Activated naive CD4-positive, alpha-beta T cell treated with anti-CD3 and anti-CD28 coated beads, Interleukin-2, amount 50 U/mL, for 24 hours (primary cell): ENCODE measurements at regions not wholly inside any gene's neighbourhood (a gene's known extent, or its start where the extent isn't known, plus 50 kb on each side); places are given as distances from the start of the nearest gene placed in this dataset.
"Not testable (repeated sequence)": the region's sequence is repeated elsewhere in the genome, so short reads cannot be mapped to it uniquely, and the experiment has no call there.

Experiments
- H3K27ac Mint-ChIP-seq: one replicate; pipeline ENCODE4 v1.8.0; 2021; ENCODE audit warnings: mild to moderate bottlenecking, mixed read lengths
- H3K27me3 Mint-ChIP-seq: one replicate; pipeline ENCODE4 v1.8.0; 2021; ENCODE audit warnings: mixed read lengths
- H3K36me3 Mint-ChIP-seq: one replicate; pipeline ENCODE4 v1.8.0; 2021; ENCODE audit warnings: mixed read lengths
- H3K4me1 Mint-ChIP-seq: one replicate; pipeline ENCODE4 v1.8.0; 2021; ENCODE audit warnings: mixed read lengths
- H3K4me3 Mint-ChIP-seq: one replicate; pipeline ENCODE4 v1.8.0; 2021; ENCODE audit warnings: mild to moderate bottlenecking, mixed read lengths
- H3K9me3 Mint-ChIP-seq: one replicate; pipeline ENCODE4 v1.8.0; 2021; ENCODE audit warnings: mixed read lengths

DNA sequence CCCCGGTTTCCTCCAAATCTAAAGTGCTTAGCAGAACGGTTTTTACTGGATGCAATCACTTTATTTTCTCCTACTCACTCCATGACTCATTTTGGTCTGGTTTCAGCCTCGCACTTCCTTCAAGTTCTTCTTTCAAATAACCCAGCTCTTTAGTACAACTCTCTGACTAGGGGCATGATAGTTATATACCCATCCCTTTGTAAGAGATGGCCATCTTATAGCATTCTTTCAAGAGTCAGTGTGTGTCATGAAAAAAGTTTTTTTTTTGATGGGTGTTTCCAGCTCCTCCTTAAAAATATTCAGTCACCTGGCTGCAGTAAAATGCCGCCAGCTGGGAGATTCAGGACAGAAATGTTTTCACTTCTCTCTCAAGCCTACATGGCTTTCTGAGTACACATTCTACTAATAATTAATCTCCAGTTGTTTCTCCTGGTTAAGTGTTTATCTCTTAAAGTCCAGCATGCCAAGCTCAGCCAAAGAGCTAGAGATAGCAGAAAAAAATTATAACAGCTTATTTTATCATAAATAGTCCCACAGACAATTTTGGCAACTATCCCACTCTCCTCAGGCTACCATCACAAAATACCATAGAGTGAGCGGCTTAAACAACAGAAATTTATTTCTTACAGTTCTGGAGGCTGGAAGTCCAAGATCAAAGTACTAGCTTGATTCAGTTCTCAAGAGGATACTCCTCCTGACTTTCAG, 139.3 kb downstream of the GASK1B start:
- no peak overlapping the region for H3K27ac Mint-ChIP-seq
- no peaks in the 10 kb centered on the region for H3K4me1 Mint-ChIP-seq
- no peaks in the 10 kb centered on the region for H3K9me3 Mint-ChIP-seq
- H3K27me3 Mint-ChIP-seq: no peaks in the 10 kb centered on the region
- H3K4me3 Mint-ChIP-seq: no peak overlapping the region
- no peaks in the 10 kb centered on the region for H3K36me3 Mint-ChIP-seq

DNA sequence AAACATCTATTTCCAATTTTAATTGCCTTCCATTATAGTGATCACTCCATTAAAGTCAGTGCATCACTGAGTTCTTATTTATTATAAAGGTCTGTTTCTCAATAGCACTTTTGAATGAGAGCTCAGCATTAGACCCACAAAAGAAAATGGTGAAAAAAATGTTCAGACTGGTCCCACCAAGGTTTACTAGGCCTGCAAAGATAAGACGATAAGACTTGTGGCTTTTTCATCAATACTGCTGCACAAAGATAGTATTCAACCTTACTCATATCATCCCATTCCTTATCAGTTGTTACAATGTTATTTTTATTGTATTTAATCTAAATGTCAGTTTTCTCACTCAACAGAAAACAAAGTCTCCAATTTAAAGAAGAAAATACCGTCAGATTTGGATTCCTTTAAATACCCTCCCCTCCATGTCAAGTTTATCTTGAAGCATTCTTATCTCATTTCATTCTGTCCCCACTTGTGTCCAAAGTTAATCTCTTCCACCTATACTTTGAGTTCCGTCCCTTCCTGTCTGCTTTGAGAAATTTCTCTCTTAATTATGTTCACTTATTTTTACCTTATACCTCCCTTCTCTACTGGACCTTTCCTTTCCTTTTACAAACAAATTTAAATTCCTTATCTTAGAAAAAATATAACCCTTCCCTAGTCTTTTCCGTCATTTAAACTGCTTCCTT, 140.0 kb downstream of the GASK1B start:
- Mint-ChIP-seq H3K4me3 (no peak overlapping the region), H3K4me1 (no peaks in the 10 kb centered on the region), H3K27ac (no peak overlapping the region), H3K36me3 (no peaks in the 10 kb centered on the region), H3K9me3 (no peaks in the 10 kb centered on the region), H3K27me3 (no peaks in the 10 kb centered on the region)

DNA sequence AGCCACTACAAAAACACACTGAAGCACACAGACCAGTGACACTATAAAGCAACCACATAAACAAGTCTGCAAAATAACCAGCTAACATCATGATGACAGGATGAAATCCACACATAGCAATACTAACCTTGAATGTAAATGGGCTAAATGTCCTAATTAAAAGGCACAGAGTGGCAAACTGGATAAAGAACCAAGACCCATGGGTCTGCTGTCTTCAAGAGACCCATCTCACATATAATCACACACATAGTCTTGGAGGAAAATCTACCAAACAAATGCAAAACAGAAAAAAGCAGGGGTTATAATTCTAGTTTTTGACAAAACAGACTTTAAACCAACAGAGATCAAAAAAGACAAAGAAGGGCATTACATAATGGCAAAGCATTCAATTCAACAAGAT, 144.4 kb downstream of the GASK1B start:
- not testable (repeated sequence) for H3K36me3 Mint-ChIP-seq, H3K9me3 Mint-ChIP-seq, H3K4me3 Mint-ChIP-seq, H3K27ac Mint-ChIP-seq, H3K4me1 Mint-ChIP-seq, H3K27me3 Mint-ChIP-seq

DNA sequence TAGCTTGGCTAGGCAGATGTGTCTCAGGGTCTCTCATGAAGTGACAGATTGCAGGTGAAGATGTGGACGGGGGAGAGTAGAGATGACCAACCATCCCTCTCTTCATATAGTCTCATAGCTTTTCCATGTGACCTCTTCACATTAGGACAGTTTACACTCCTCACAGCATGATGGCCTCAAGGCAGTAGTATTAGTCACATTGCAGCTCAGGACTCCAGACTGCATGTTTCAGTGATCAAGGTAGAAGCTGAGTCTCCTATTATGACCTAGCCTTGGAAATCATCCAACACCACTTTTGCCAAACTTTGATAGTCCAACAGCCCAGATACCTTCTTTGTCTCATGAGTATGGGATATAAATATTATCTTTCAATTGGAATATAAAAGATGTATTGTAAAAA, 147.7 kb downstream of the GASK1B start:
- H3K36me3 Mint-ChIP-seq: no peaks in the 10 kb centered on the region
- H3K9me3 Mint-ChIP-seq: peaks cover 7% of the 10 kb centered on the region
- peaks cover 2% of the 10 kb centered on the region for H3K27me3 Mint-ChIP-seq
- H3K4me1 Mint-ChIP-seq: no peaks in the 10 kb centered on the region
- no peak overlapping the region for H3K4me3 Mint-ChIP-seq
- no peak overlapping the region for H3K27ac Mint-ChIP-seq

DNA sequence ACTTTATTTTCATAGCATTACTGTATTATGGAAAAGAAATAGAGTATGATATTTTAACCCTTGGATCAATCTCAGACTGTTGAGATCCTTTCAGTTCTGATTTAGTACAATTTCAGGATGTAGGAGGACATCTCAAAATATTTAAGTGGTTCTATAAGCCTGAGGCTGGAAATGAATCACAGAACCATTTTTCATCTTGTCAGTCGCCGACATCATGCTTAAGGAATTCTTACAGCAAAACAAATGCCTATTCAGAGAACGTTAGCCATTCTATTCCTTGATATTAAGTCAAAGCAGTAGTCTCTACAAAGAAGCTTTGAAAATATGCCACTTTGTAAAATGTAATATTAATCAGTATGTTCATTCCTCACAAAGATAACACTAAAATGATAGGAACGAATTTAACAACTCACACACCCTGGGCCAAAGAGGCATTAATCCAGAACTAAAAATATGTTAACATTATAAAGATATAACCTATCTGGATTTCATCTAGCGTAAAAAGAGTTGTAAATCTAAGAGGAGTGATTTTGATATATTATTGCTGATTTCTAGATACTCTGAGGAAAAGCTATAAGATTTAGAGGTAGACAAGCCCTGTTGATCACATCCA, 152.0 kb downstream of the GASK1B start:
- no peak overlapping the region for H3K4me3 Mint-ChIP-seq
- no peaks in the 10 kb centered on the region for H3K36me3 Mint-ChIP-seq
- H3K27ac Mint-ChIP-seq: no peak overlapping the region
- H3K9me3 Mint-ChIP-seq: peaks cover 11% of the 10 kb centered on the region
- peaks cover 2% of the 10 kb centered on the region for H3K27me3 Mint-ChIP-seq
- no peaks in the 10 kb centered on the region for H3K4me1 Mint-ChIP-seq

DNA sequence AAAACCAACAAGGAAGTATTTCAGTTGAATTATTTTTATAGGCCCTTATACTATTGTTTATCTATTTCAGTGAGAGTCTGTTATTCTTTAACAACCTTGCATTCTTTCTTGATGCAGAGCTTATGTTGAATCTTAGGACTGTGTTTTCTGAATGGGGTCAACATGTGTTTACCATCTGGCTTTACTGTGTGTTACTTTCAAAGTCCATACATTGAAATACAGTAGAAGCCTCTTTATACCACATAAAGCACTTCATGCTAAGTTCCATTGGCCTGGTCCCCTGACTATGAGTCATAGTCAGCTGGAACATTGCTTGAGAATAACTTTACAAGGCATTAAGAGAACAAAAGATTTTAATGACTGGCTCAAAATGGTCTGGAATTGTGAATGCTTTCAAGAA, 152.6 kb downstream of the GASK1B start:
- Mint-ChIP-seq H3K36me3 (no peaks in the 10 kb centered on the region), H3K27ac (no peak overlapping the region), H3K9me3 (peaks cover 11% of the 10 kb centered on the region), H3K4me3 (no peak overlapping the region), H3K4me1 (no peaks in the 10 kb centered on the region), H3K27me3 (peaks cover 2% of the 10 kb centered on the region)

DNA sequence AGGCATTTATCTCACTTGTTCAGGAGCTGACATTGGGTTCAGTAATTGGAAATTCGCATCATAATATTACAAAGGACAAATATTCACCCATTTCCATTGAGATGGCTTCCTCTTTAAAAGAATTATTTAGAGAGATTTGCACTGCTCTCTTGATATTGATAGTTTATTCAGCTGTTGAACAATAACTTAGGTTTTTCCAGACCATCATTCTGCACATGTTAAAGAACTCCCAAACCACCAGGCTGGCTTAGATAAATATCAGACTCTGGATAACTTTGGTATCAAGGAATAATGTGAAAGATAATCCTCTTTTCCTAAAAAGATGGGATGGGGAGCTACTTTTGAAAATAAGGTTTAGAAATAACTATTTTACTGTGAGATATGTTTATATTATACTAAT, 154.0 kb downstream of the GASK1B start:
- peaks cover 4% of the 10 kb centered on the region for H3K9me3 Mint-ChIP-seq
- H3K4me3 Mint-ChIP-seq: no peak overlapping the region
- no peaks in the 10 kb centered on the region for H3K36me3 Mint-ChIP-seq
- peaks cover 2% of the 10 kb centered on the region for H3K27me3 Mint-ChIP-seq
- H3K27ac Mint-ChIP-seq: no peak overlapping the region
- H3K4me1 Mint-ChIP-seq: no peaks in the 10 kb centered on the region

DNA sequence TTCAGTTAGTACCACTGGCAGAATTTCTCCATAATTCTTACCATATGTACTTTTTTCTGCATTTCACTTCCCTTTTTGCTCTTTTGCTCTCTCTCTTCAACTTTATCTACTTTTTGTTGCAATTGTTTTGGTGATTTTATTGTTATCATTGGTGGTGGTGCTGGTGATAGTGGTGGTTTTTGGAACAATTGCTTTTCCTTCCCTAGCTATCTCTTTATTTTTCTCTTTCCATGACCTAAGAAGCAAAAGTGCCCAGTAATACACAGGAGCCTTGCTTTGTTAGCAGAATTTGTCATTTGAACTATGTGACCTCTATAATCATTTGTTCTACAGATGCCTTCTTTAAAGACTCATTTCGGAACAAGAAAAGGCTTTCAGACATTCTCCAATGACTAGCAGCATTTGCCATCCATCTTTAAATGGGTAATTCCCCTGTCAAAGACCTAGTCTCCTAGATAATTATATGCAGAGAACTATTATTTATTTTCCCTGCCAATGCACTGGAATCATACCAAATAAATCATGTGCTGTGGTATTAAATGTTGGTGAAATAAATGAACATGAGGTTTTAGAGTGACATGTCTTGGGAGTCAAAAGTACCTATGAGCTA, 154.5 kb downstream of the GASK1B start:
- Mint-ChIP-seq H3K4me3 (no peak overlapping the region), H3K27ac (no peak overlapping the region), H3K27me3 (peaks cover 2% of the 10 kb centered on the region), H3K36me3 (no peaks in the 10 kb centered on the region), H3K9me3 (peaks cover 4% of the 10 kb centered on the region), H3K4me1 (no peaks in the 10 kb centered on the region)

DNA sequence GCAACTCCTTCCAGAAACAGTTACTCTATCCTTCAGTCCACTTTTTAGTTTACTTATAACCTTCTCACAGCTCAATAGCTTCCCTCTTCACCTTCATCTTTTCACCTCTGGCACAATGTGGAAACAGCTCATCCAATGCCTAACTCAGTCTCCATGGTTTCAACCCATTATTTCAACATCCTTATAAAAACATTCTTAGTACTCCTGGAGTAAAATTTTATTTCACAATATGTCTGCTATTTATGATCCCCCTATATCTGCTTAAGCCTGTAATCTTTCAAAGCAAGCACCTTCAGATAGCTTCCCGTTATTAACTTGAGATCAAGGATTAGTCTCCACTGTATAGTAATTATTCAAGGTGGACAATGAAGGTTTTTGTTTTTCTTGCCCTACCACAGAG, 156.3 kb downstream of the GASK1B start:
- Mint-ChIP-seq H3K9me3 (peaks cover 4% of the 10 kb centered on the region), H3K4me3 (no peak overlapping the region), H3K27me3 (peaks cover 2% of the 10 kb centered on the region), H3K27ac (no peak overlapping the region), H3K4me1 (no peaks in the 10 kb centered on the region), H3K36me3 (no peaks in the 10 kb centered on the region)

DNA sequence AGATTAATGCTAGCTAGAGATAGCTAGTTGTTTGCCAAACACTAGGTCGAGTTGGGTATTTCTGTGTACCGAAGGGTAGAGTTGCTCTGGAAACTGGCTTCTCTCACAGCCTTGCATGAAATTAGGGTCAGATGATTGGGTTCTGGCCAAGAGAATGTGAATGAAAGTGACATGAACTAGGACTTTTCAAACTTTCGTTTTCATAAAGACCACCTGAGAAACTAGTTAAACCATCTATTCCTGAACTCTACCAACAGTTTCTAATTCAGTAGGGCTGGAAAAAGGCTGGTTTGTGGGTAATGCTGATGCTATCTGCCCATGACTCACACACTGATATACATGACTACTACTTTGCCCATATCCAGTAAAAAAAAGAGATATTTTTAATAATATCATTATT, 157.6 kb downstream of the GASK1B start:
- Mint-ChIP-seq H3K27ac (no peak overlapping the region), H3K4me1 (no peaks in the 10 kb centered on the region), H3K27me3 (no peaks in the 10 kb centered on the region), H3K36me3 (no peaks in the 10 kb centered on the region), H3K4me3 (no peak overlapping the region), H3K9me3 (peaks cover 4% of the 10 kb centered on the region)

DNA sequence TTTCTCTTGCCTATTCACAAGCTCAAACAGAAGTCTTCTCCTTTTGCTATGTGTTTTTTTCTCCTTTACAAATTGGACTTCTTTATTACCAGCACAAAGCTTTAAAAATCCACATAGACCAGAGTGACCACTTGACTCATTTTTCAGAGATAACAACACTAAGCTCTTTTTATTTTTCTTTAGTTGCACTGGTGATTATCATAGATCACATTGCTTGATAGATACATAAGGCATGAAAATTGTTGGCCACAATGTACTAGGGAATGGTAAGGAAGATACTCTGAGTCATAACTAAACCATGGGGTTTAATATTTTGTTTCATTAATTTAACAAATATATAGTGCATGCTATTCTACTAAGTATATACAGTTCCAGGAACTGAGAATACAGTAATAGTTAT, 159.0 kb downstream of the GASK1B start:
- no peaks in the 10 kb centered on the region for H3K36me3 Mint-ChIP-seq

DNA sequence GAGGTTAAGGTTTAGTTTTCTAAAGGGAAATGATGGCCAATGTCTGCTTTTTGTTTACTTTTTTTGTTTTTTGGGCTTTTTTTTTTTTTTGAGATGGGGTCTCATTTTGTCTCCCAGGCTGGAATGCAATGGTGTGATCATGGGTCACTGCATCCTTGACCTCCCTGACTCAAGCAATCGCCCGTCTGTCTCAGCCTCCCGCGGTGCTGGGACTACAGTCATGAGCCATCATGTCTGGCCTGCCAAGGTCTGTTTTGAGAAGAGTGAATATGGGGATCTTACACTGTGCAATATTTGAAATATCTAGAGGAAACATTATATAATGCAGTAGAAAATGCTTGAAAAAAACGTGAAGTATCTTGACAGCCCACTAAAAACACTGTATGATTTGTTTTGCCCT, 162.5 kb downstream of the GASK1B start:
- Mint-ChIP-seq H3K9me3 (no peaks in the 10 kb centered on the region), H3K27ac (no peak overlapping the region), H3K27me3 (peaks cover 2% of the 10 kb centered on the region), H3K36me3 (no peaks in the 10 kb centered on the region), H3K4me1 (no peaks in the 10 kb centered on the region), H3K4me3 (no peak overlapping the region)

More for the DNA sequence above, 159.0 kb downstream of the GASK1B start:
- no peak overlapping the region for H3K4me3 Mint-ChIP-seq
- no peaks in the 10 kb centered on the region for H3K4me1 Mint-ChIP-seq
- peaks cover 2% of the 10 kb centered on the region for H3K27me3 Mint-ChIP-seq
- H3K27ac Mint-ChIP-seq: no peak overlapping the region
- peaks cover 4% of the 10 kb centered on the region for H3K9me3 Mint-ChIP-seq

DNA sequence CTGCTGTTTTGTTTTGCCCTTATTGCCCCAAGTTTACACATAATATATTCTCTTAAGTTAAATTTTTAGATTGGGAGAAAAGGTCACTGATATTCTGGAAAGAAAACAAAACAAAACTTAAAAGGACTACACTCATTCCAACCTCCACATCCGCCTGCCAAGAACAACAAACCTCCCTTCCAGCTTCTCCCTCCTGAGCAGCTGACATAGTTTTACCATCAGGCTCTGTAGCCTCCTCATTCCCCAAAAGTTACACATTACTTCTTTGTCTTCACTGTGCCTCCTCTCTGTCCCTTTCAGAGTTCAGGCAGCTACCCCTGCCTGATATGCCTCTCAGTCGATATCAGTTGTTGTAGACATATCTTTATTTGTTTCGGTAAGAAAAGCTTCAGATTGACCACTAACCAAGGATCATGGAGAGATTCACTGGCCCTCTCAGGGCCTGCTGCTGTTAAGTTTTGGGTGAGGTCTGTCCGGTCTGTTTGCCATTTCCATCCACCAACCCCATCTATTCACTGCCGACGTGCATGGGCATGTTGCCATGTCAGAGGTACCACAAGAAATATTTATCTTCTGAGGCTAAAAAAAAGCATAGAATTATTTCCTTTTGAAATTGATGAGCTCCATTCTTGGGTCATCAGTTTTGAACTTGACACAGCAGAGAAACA, 164.1 kb downstream of the GASK1B start:
- no peaks in the 10 kb centered on the region for H3K9me3 Mint-ChIP-seq
- no peak overlapping the region for H3K4me3 Mint-ChIP-seq
- no peaks in the 10 kb centered on the region for H3K36me3 Mint-ChIP-seq

DNA sequence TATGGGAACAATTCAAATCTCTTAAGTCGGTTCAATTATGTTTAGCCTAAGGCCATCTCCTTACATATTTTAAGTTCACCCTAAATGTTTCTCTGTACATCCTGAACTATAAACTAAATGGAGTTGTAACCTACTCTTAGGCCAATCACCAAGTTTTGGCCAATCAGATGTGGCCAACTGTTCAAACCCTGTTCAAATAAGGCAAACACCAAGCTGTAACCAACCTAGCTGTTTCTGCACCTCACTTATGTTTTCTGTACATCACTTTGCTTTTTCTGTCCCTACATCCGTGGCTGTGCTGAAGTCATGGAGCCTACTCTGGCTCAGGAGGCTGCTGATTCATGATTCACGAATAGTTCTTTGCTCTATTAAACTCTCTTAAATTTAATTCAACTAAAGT, 165.3 kb downstream of the GASK1B start:
- Mint-ChIP-seq H3K36me3 (no peaks in the 10 kb centered on the region), H3K4me3 (no peak overlapping the region), H3K9me3 (no peaks in the 10 kb centered on the region), H3K4me1 (no peaks in the 10 kb centered on the region), H3K27me3 (peaks cover 2% of the 10 kb centered on the region), H3K27ac (no peak overlapping the region)

More for the DNA sequence above, 164.1 kb downstream of the GASK1B start:
- H3K27me3 Mint-ChIP-seq: peaks cover 2% of the 10 kb centered on the region
- H3K27ac Mint-ChIP-seq: no peak overlapping the region
- H3K4me1 Mint-ChIP-seq: no peaks in the 10 kb centered on the region

DNA sequence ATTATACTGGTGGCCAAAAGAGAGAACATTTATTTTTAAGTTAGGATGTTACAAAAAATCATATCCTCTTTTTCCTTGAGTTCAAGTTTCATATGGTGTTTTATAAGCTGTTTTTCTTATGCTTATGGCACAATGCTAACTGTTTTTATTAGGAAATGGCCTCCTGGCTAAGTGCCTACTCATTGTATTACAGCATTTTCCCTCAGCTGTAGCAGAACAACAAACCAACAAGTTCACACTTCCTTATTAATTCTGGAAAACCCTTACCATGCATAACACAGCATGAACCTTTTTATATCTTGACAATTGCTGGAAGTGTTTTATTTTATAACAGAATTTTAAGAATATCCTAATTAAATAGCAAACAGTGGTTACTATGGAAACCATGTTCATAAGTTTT, 165.8 kb downstream of the GASK1B start:
- no peaks in the 10 kb centered on the region for H3K9me3 Mint-ChIP-seq

DNA sequence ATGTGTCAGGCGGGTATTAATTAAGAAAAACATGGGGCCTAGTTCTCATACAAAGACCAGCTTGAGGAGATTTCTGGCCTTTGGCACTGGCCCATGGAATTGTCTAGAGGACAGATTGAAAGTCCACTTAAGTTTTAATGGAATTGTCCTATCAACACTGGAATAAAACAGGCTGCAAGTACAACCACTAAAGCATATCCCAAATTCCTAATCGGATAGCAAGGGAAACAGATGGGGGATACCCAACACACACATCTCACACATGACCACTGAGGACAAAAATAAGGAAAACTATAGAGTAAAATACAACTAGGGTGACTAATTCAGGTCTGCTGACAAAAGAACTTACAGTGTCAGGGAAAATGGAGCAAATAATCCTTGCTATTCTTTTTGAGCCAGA, 167.8 kb downstream of the GASK1B start:
- Mint-ChIP-seq H3K4me1 (no peaks in the 10 kb centered on the region), H3K27me3 (peaks cover 2% of the 10 kb centered on the region), H3K9me3 (no peaks in the 10 kb centered on the region), H3K36me3 (no peaks in the 10 kb centered on the region), H3K27ac (no peak overlapping the region), H3K4me3 (no peak overlapping the region)

More for the DNA sequence above, 165.8 kb downstream of the GASK1B start:
- Mint-ChIP-seq H3K27ac (no peak overlapping the region), H3K4me1 (no peaks in the 10 kb centered on the region), H3K4me3 (no peak overlapping the region), H3K36me3 (no peaks in the 10 kb centered on the region), H3K27me3 (peaks cover 2% of the 10 kb centered on the region)
